GM18951 (cell line): ENCODE measurements at regions not wholly inside any gene's neighbourhood (a gene's known extent, or its start where the extent isn't known, plus 50 kb on each side); places are given as distances from the start of the nearest gene placed in this dataset.
"Not testable (repeated sequence)": the region's sequence is repeated elsewhere in the genome, so short reads cannot be mapped to it uniquely, and the experiment has no call there.

Experiments
- POLR2A ChIP-seq: IDR thresholded peaks from 4 replicates; pipeline ENCODE4 v1.6.1; 2011; ENCODE audit warnings: mild to moderate bottlenecking; ENCODE audit not compliant: insufficient read length, insufficient read depth; ENCODE audit errors: extremely low read depth
- in situ Hi-C: fragments of 300-500 bp; cut with MboI; formaldehyde crosslinking; loops from one replicate; pipeline ENCODE4 v1.12.0; 2022; ENCODE audit warnings: low sequenced_read_pairs, mixed read lengths, inconsistent platforms; ENCODE audit not compliant: unreplicated experiment

DNA sequence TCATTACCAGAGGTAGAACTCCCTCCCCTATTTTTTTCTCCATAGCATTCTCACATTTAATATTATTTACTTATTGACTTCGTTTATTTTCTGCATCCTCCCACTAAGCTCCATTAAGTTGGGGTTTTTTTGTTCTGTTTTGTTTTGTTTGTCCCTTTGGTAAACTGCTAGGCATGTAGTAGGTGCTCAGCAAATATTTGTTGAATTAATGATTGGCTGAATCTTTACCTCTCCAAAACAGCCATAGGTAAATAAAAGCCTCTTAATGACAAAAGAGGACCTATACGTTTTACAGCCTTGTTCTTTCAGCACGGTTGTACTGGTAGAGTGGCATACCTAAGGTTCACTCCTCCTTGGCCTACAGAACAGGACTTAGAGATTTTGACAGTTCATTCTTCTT lies 52.0 kb downstream of the PRORP start:
- in situ Hi-C loops = no loop called here

DNA sequence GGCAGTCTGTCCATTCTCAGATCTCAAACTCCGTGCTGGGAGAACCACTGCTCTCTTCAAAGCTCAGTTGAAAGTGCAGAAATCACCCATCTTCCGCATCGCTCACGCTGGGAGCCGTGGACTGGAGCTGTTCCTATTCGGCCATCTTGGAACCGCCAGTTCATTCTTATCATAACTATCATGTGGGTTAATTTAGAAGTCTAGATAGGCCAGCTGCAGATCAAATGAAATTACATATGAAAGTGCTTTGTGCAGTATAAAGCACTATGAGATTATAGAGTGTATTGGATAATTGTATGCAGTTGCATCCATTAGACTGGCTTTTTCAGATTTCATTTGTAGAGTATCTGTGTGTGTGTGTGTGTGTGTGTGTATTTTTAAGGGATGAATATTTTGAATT lies 57.8 kb downstream of the PRORP start:
- in situ Hi-C loops = no loop called here
- TF ChIP-seq POLR2A = no peak

More for the DNA sequence above, 52.0 kb downstream of the PRORP start:
- TF ChIP-seq POLR2A = no peak

DNA sequence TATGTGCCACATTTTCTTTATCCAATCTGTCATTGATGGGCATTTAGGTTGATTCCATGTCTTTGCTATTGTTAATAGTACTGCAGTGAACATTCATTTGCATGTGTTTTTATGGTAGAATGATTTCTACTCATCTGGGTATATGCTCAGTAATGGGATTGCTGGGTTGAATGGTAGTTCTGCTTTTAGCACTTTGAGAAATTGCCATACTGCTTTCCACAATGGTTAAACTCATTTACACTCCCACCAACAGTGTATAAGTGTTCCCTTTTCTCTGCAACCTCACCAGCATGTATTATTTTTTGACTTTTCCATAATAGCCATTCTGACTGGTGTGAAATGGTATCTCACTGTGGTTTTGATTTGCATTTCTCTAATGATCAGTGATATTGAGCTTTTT lies 62.5 kb downstream of the PRORP start:
- in situ Hi-C loops = not testable (repeated sequence)

DNA sequence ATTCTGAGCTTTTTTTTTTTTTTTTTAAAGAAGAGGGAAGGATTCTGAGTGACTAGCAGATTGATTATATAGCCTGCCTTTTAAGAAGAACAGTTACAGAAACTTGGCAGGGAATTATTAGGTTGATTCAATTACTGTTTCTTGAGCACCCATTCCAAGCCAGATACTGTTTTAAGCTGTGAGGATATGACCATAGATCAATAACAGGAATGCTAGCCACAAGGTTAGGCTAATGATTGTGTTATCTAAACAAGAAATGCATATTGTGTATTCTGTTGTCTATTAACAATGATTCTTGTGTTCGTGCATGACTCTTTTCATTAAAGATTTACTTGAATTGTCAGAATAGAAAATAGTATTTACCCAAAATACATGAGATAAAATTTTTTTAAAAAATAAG lies 67.1 kb downstream of the PRORP start:
- no peak for TF ChIP-seq POLR2A
- in situ Hi-C loops = no loop called here

DNA sequence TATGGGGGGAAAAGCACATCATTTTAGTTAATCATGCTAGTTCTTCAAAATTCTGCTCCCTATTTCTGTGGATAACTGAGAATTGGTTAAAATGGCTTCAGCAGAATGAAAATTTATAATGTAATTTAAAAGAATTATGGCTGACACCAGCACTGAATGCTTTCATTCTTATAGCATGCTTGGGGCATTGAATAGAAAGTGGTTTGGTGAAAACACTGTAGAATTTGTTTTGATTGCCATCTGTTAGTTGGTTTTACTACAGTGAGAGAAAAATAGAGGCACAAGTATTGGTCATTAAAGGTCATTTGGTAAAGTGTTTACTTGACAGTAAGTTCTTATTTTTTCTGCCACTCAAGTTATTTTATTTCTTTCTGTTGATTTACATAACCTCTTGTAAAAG lies 70.8 kb downstream of the PRORP start:
- TF ChIP-seq POLR2A = no peak
- in situ Hi-C loops = no loop called here

DNA sequence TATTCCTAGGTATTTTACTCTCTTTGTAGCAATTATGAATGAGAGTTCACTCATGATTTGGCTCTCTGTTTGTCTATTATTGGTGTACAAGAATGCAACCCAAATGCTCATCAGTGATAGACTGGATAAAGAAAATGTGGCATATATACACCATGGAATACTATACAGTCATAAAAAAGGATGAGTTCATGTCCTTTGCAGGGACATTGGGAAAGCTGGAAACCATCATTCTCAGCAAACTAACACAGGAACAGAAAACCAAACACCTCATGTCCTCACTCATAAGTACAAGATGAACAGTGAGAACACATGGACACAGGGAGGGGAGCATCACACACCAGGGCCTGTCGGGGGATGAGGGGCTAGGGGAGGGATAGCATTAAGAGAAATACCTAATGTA lies 71.8 kb downstream of the PRORP start:
- in situ Hi-C loops = not testable (repeated sequence)

DNA sequence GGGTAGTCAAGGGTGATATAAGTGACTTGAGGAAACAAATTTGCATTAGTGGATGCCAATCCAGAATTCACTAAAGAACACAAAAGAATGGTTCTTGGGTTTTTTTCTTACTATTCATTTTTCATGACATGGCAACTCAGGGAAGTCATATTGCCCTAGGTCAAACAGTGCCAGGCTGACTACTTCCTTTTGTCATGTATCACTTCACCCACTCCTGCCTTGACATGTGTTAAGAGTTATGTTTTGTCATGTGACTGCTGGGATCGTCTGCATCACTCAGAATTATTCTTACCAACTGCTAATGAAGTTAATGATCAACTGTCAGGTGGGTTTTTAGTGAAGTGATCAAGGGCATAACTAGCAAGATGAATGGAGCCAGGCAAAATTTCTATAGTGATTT lies 74.2 kb downstream of the PRORP start:
- in situ Hi-C loops = no loop called here
- no peak for TF ChIP-seq POLR2A

DNA sequence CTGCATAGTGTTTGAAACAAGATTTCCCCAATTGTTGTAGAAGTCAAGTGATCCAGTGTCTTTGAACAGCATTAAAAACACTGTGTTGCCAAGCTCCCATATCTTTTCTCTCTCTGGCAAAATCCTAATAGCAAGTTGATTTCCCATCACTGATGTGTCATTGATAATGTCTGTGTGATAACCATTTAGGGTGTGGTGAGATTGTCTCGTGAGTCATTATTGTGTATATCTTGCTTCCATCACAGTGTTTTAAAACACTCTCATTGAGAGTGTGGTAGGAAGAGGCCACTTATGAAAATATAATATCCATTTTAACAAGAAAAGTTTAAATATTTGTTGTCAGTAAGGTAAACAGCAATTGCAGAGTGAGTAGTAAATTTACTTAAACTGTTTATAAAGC lies 74.7 kb downstream of the PRORP start:
- TF ChIP-seq POLR2A = no peak
- in situ Hi-C loops = no loop called here

DNA sequence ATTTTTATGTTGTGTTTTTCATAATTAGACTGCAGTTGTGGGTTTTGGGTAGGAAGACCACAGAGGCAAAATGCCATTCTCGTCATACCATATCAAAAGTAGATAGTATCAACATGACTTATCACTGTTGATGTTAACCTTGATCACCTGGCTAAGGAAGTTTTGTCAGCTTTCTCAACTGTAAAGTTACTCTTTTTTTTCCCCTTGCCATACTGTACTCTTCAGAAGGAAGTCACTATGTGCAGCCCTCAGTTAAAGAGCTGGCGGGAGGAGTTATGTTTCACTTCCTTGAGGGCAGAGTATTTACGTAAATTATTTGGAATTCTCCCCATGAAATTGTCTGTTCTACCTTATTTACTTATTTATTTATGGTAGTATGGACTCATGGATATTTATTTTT lies 78.7 kb downstream of the PRORP start:
- in situ Hi-C loops = no loop called here
- no peak for TF ChIP-seq POLR2A

DNA sequence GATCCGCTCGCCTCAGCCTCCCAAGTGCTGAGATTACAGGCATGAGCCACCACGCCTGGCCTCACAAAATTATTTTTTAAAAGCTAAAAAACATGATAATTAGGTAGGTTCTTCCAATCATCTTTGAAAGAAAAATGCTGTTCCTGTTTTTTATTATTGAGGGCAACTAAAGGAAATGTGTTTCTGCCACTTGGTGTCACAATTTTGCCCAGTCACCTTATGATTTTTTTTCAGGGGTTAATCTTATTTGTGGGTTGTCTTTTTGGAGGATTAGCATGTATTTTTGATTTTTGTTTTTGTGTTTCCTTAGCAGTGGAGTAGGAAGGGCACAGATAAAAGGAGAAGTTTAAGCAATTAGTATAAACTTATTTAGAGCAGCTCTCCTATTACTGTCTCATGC lies 79.8 kb downstream of the PRORP start:
- in situ Hi-C loops = no loop called here
- TF ChIP-seq POLR2A = no peak

DNA sequence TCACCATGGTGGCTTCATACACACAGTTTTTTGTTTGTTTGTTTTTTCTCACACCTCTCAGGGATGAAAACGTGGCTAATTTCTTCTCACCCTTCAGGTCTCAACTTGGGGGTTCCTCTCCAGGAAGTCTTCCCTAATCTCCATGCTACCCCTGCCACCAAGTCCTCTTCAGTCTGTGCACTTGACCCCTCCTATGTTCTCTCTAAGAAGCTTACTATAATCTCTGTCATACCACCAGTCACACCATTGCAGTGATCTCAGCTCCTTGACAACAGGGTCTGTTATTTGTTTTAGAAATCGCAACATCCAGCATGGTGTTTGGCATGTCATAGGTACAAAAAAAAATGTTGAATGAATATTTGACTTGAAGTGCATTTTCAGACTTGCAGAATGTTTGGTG lies 83.4 kb downstream of the PRORP start:
- in situ Hi-C loops = no loop called here

DNA sequence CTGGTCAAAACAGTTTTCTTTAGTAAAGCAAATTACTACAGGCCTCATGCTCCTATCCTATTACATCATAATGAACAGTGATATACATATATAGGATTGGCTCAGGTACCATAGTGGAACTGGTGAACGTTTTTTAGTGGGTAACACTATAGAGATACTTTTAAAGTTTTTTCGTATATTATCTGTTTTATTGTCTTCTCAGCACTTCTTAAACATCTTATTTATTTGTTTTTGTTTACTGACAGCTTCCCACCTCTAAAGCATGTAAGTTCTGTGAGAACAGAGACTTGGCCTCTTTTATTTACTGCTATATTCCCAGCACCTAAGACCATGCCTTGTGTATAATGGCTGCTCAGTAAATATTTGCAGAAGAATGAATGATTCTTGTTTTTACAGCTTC lies 81.1 kb upstream of the PSMA6 start:
- TF ChIP-seq POLR2A = no peak
- in situ Hi-C loops = no loop called here

More for the DNA sequence above, 83.4 kb downstream of the PRORP start:
- TF ChIP-seq POLR2A = no peak

DNA sequence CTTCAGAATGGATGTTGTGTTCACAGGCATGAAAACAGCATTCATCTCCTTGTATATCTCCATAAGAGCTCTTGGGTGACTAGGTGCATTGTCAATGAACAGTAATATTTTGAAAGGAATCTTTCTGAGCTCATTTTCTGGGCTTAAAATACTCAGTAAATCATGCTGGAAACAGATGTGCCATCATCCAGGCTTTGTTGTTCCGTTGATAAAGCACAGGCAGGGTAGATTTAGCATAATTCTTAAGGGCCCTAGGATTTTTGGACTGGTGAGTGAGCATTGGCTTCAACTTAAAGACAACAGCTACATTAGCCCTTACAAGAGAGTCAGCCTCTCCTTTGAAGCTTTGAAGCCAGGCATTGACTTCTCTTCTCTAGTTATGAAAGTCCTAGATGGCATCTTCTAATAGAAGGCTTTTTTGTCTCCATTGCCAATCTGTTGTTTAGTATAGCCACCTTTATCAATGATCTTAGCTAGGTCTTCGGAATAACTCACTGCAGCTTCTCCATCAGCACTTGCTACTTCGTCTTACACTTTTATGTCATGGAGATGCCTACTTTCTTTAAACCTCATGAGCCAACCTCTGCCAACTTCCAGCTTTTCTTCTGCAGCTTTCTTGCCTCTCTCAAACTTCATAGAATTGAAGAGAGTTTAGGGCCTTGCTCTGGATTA lies 79.6 kb upstream of the PSMA6 start:
- TF ChIP-seq POLR2A = no peak
- in situ Hi-C loops = no loop called here

DNA sequence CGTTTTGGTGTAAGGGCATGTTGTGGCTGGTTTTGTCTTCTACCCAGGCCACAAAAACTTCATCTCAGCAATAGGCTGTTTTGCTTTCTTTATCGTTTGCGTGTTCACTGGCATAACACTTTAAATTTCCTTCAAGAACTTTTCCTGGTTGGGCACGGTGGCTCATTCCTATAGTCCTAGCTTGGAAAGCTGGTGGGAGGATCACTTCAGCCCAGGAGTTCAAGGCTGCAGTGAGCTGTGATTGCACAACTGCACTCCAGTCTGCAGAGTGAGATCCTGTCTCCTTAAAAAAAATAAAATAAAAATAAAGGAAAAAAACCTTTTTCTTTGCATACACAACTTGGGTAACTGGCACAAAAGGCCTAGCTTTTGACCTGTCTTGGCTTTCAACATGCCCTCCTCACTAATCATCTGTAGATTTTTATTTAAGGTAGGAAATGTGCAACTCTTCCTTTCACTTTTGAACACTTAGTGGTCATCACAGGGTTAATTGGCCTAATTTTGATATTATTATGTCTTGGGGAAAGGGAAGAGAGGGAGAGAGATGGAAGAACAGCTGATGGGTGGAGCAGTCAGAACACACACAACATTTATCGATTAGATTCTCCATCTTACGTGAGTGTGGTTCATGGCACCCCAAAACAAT lies 78.9 kb upstream of the PSMA6 start:
- no peak for TF ChIP-seq POLR2A
- in situ Hi-C loops = no loop called here
